GM10266 (cell line): ENCODE measurements at regions not wholly inside any gene's neighbourhood (a gene's known extent, or its start where the extent isn't known, plus 50 kb on each side); places are given as distances from the start of the nearest gene placed in this dataset.

ENCODE experiments used
- DNase-seq: peaks from one replicate; pipeline ENCODE4 v3.0.0; 2012; ENCODE audit errors: extremely low spot score
- CTCF ChIP-seq: IDR thresholded peaks from 2 replicates; pipeline ENCODE4 v1.5.1; 2012; ENCODE audit warnings: mild to moderate bottlenecking, low read depth; ENCODE audit not compliant: control insufficient read depth, insufficient read depth; ENCODE audit errors: missing control alignments

DNA sequence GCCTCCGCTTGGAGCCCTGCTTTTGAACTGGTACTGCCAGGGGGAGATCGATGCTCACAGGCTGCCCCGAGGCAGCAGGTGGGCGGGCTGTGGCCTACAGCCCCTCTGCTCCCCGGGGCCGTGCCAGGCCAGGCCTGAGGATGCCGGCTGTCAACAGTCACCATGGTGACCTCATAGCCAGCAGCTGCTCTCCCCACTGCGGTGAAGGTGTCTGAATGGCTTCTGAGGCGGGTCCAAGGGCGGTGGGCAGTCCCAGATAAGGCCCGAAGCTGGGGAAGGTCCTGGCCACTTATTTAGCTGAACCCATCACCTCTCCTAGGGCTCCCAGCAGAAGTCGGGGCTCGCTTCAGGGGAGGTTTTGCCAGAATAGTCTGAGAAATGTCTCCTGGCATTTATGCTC lies 179.3 kb downstream of the ARHGAP12 start:
- no peak for TF ChIP-seq CTCF
- DNase-seq = no peak

DNA sequence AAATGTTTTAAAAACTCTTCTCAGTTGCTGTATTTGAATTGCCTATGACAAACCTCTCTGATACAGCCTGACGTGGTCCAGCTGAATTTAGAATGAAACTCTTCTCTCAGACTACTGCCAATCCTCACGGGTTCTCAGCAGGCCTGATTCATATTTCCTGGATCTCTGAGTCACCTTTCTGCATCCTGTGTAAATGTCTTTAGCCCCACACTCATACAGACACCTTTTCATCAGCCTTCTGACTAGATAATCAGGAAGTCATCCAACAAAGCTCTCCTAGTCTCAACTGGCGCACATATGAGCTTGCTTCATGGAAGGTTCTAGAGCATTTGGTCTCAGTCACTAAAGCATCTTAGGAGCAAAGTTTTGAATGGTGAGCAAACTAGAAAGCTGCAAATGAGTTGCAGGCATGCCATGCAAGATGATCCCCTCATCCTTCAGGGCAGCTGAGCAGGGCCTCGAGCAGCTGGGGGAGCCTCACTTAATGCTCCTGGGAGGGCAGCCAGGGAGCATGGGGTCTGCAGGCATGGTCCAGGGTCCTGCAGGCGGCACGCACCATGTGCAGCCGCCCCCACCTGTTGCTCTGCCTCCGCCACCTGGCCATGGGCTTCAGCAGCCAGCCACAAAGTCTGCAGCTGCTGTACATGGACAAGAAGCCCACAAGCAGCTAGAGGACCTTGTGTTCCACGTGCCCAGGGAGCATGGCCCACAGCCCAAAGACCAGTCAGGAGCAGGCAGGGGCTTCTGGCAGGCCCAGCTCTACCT lies 182.8 kb downstream of the ARHGAP12 start:
- TF ChIP-seq CTCF = no peak
- no peak for DNase-seq

DNA sequence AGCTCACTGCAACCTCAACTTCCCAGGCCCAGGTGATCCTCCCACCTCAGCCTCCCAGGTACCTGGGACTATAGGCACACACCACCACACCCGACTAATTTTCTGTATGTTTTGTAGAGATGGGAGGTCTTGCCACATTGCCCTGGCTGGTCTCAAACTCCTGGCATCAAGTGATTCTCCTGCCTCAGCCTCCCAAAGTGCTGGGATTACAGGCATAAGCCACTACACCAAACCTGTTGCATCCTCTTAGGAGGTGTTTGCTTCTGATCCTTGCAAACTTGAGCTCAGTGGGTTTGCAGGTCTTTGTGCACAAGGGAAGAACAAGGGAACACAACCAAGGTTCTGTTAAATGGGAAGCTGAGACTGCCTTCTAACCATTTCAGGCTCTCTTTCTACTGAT lies 184.6 kb downstream of the ARHGAP12 start:
- TF ChIP-seq CTCF = no peak
- no peak for DNase-seq

DNA sequence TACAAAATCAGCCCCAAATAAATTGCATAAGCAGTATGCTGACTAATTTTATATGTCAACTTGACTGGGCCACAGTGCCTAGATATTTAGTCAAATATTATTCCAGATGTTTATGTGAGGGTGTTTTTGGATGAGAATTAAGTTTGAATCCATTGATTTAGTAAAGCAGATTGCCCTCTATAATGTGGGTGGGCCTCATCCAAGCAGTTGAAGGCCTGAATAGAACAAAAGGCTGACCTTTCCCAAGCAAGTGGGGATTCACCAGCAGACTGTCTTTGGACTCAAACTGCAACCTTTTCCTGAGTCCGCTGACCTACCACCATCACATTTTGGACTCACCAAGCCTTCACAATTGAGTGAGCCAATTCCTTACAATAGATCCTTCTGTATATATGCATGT lies 186.4 kb downstream of the ARHGAP12 start:
- no peak for DNase-seq
- TF ChIP-seq CTCF = no peak

DNA sequence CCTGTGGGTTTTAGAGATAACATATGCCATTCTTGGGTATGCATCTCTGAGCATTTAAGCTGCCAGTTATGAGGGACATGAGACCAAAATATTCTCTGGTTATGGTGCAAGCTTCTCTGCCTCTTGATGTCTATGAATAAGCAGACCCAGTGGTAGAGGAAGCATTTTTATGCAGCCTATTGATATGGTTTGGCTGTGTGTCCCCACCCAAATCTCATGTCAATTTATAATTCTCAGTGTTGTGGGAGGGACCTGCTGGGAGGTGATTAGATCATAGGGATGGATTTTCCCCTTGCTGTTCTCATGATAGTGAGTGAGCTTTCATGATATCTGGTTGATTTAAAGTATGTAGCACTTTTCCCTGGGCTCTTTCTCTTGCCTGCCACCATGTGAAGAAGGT lies 187.2 kb downstream of the ARHGAP12 start:
- no peak for DNase-seq
- TF ChIP-seq CTCF = no peak

DNA sequence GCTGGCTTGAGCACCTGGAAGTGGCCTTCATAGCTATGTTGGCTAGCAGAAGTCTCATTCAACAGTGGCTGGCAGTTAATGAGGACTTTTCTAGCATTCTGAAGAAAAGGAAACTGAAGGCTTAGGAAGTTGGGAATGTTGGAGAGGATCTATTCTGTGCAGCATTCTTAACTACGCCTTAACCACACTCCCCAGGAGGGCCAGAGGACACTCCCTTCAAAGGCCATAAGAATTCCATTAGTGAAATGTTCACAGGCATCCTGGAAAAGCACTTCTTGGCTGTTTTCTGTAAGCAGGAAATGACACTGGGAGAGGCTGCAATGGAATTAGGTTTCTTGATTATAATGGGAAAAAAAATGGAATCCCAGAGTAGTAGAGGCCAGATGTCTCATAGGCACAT lies 188.9 kb downstream of the ARHGAP12 start:
- no peak for DNase-seq
- no peak for TF ChIP-seq CTCF

DNA sequence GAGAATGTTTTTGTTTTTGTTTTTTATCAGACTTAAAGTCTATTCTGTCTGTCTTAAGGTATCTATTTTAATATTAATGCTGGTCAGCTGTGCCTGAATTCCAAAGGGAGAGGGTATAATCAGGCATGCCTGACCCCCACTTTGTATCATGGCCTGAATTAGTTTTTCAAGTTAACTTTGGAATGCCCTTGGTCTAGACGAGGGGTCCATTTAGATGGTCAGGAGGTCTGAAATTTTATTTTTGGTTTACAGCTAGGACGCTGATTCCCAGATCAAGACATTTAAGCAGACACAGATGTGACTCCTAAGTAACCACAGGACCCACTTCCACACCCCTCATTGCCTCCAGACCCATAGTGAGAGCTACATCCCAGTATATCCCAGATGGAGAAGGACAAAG lies 189.5 kb downstream of the ARHGAP12 start:
- no peak for TF ChIP-seq CTCF
- DNase-seq = no peak
